ENCODE measurements at regions not wholly inside any gene's neighbourhood (a gene's known extent, or its start where the extent isn't known, plus 50 kb on each side); places are given as distances from the start of the nearest gene placed in this dataset.
A peak's percentile ranks its signal among the peaks of the same experiment; 100 is the strongest.
"Not testable (repeated sequence)": the region's sequence is repeated elsewhere in the genome, so short reads cannot be mapped to it uniquely, and the experiment has no call there.

- DNase-seq, result no peak
These were observed 54.7 kb downstream of the ASCL1 start for GRCh38 chr12:103011974-103012763.

DNA sequence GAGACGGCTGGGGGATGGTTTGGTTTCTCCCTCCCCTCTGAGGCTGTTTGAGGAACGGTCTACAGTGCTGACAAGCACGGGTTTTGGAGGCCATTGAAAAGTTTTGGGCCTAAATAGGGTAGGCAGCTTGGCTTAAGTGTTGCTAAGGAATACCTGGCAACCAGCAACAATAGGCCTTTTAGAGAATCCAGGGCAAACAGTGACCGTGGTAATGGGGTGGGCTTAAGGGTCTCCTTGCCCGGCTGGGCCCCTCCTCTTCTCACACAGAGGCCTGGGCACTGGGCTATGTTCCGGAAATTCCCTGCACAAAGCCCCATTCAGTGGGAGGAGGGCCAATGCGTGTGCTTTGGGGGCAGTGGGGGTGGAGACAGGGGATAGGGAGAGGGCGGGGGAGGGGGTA lies 55.4 kb downstream of the ASCL1 start:
- no peak for DNase-seq

- DNase-seq, result no peak
These were observed 56.3 kb downstream of the ASCL1 start for GRCh38 chr12:103013741-103014300.

DNA sequence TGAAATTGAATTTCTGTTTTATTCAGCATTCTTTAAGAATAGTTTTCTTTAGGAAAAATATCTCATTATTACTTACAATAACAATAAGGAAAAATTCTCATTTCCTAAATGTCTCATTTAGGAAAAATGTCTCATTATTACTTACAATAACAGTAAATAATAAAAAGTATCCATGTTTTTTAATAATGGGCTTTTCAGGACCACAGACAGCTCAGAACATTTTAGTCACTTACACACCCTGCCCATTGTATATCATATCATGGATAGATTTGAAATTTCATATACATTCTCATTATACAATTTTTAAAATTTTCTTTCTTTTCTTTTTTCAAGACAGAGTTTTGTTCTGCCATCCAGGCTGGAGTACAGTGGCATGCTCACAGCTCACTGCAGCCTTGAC lies 58.9 kb downstream of the ASCL1 start:
- no peak for DNase-seq

DNA sequence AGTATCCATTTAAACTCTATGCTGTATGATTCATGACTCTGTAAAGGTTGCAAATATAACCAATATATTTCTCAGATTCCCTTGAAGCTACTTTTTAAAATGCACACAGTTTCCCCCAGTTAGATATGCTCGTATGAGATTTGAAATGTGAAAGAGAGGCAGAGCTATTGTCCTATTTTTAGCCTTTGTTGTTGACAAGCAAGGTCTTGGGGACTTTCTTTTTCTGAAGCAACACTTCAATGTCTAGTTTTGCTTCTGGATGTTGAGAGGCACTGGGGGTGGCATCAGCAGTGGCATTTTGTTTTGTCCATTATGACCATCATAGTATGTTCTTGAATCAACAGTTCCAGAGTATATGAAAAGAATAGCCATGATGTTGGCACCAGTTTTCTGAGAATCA lies 63.4 kb downstream of the ASCL1 start:
- DNase-seq, result no peak

- no peak for DNase-seq
These were observed 64.2 kb downstream of the ASCL1 start for GRCh38 chr12:103021538-103022218.

DNA sequence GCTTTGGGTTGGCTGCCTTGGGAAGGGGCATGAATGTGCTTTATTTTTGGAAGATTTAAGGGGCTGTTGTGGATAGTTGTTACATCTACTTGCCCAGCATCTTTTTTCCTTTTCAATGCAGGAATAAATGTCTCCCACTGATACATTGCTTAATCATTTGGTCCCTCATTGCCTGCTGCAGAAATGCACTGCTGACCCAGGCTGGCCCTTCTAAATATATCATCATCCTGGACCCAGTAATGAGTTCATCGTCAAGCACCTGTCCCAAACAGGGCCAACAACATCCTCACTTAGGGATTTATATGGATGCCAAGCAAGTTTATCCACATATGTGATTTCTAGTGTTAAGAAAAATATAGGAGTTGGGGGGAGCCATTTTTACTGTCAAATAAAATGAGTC lies 67.2 kb downstream of the ASCL1 start:
- no peak for DNase-seq

- DNase-seq, result not testable (repeated sequence)
These were observed 69.2 kb downstream of the ASCL1 start for GRCh38 chr12:103026643-103027042.

DNA sequence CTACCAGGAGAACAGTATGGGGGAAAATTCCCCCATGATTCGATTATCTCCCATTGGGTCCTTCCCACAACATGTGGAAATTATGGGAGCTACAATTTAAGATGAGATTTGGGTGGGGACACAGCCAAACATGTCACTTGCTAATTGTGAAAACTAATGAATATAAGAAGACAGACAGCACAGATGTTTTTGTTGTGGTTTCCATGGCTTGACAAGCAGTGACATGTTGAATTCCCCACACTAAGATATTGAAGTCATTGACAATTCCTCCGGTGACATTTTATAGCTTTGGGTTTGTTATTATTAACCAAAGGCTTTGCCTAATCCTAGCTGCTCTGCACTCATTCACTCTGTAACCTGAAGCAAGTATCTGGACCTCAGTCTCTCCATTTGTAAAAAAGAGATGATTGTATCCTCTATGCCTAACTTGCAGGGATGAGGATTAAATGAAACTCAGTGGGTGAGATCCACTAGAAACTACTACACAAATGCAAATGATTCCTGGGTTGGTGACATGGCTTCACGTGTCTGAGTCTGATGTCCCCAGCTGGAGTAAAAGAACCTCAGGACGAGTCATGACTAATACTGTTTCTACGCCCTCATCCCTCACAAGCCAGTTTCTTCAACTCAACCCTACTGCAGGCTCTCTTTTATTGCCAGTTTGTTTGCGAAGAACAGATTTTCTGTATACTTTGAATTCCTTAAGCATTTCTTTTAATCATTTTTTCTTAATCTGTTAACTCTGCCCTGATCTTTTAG lies 71.6 kb downstream of the ASCL1 start:
- no peak for DNase-seq

- no peak for DNase-seq
These were observed 79.2 kb downstream of the ASCL1 start for GRCh38 chr12:103036581-103037214.

- DNase-seq, result no peak
These were observed 86.3 kb downstream of the ASCL1 start for GRCh38 chr12:103043531-103044486.

GRCh38 chr12:103046154-103046553 lies 88.7 kb downstream of the ASCL1 start:
- no peak for DNase-seq

- DNase-seq, result no peak
These were observed 92.8 kb downstream of the ASCL1 start for GRCh38 chr12:103050273-103050672.

DNA sequence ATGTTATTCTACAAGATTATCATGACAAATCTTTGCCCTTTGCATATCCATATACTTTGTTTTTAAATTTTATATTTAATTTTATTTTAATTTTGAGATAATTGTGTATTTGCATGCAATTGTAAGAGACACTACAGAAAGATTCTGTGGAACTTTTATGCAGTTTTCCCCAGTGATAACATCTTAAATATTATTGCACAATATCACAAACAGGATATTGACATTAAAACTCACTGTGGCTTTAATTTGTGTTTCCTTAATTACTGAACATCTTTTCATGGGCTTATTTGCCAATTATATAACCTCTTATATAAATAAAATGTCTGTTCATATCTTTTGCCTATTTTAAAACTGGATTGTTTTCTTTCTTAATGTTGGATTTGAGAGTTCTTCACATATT lies 95.6 kb downstream of the ASCL1 start:
- no peak for DNase-seq

GRCh38 chr12:103073630-103074029 lies 116.2 kb downstream of the ASCL1 start:
- DNase-seq, result no peak

- no peak for DNase-seq
These were observed 118.4 kb downstream of the ASCL1 start for GRCh38 chr12:103075848-103076247.

DNA sequence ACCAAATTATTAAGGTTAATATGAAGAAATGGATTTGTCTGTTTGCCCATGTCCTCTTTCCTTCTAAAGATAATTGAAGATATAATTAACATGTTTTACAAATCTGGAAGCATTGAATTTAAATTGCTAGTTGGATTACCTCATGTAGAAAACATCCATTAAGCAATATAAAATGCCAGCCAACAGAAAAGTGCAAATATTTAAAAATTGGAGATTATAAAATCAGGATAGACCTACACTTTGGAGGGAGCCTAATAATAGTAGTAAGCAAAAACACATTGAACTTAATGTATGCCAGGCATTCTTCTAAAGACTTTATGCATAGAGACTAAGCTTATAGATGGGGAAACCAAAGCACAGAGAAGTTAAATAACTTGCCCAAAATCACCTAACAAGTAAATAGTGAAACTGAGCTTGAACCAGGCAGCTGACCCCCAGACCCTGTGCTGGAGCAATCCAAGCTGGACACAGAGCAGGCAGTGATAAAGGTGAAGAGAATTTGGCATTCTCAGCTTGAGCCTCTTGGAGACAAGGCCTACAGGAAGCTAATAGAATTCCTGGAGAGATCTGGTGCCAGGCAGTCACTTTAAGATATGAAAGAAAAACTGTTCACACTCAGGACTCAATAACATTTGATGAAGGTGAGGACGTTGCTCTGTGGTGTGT lies 119.8 kb downstream of the ASCL1 start:
- no peak for DNase-seq

GRCh38 chr12:103085541-103085940 lies 128.1 kb downstream of the ASCL1 start:
- DNase-seq, result no peak

DNA sequence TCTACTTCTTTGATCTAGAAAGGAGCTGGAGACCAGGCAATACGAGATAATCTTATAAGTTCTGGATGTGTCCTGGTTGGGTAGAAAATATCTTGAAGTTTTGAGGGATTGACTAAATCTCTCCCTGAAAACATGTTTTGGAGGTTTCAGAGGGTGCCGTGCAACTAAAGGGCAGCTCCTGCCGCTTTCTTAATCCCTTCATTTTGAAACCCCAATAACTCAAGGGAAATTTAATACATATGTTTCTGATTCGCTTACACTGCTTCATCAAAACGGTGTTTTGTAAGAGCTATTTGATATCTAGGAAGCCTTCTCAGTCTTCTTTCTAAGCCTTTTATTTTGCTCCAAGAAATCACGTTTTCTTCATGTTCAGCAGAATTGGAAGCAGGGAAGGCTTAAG lies 129.0 kb downstream of the ASCL1 start:
- no peak for DNase-seq

- peak; percentile 85 for DNase-seq
These were observed 136.1 kb downstream of the ASCL1 start for GRCh38 chr12:103093499-103094106.

- no peak for DNase-seq
These were observed 140.0 kb downstream of the ASCL1 start for GRCh38 chr12:103097496-103097895.

All from islet precursor cell (in vitro differentiated cells).